Endothelial cell (in vitro differentiated cells): ENCODE measurements at regions not wholly inside any gene's neighbourhood (a gene's known extent, or its start where the extent isn't known, plus 50 kb on each side); places are given as distances from the start of the nearest gene placed in this dataset.
"Not testable (repeated sequence)": the region's sequence is repeated elsewhere in the genome, so short reads cannot be mapped to it uniquely, and the experiment has no call there.

Experiments
- DNase-seq: peaks from one replicate; pipeline ENCODE4 v3.0.0; 2021; ENCODE audit warnings: low spot score
- H3K27ac Mint-ChIP-seq: one replicate; pipeline ENCODE4 v1.8.0; 2021; ENCODE audit warnings: mixed read lengths, inconsistent platforms; ENCODE audit not compliant: unreplicated experiment
- H3K27me3 Mint-ChIP-seq: one replicate; pipeline ENCODE4 v1.8.0; 2021; ENCODE audit warnings: mild to moderate bottlenecking, moderate library complexity, mixed read lengths, inconsistent platforms; ENCODE audit not compliant: unreplicated experiment
- H3K36me3 Mint-ChIP-seq: one replicate; pipeline ENCODE4 v1.8.0; 2021; ENCODE audit warnings: mild to moderate bottlenecking, low read depth, mixed read lengths, inconsistent platforms; ENCODE audit not compliant: unreplicated experiment
- H3K4me1 Mint-ChIP-seq: one replicate; pipeline ENCODE4 v1.8.0; 2021; ENCODE audit warnings: mild to moderate bottlenecking, mixed read lengths, inconsistent platforms; ENCODE audit not compliant: unreplicated experiment
- H3K4me3 Mint-ChIP-seq: one replicate; pipeline ENCODE4 v1.8.0; 2021; ENCODE audit warnings: mild to moderate bottlenecking, mixed read lengths, inconsistent platforms; ENCODE audit not compliant: unreplicated experiment
- H3K9me3 Mint-ChIP-seq: one replicate; pipeline ENCODE4 v1.8.0; 2021; ENCODE audit warnings: mixed read lengths, inconsistent platforms; ENCODE audit not compliant: unreplicated experiment
- CTCF ChIP-seq: fragments of 200-600 bp; sonication (generic); IDR thresholded peaks from one replicate; pipeline ENCODE4 v1.5.0; 2021; ENCODE audit warnings: antibody characterized with exemption; ENCODE audit not compliant: unreplicated experiment

GRCh38 chr6:167558246-167559177 is 233.6 kb downstream of the TTLL2 start:
- Mint-ChIP-seq H3K27ac (no peak overlapping the region), H3K36me3 (peaks cover 4% of the 10 kb centered on the region), H3K27me3 (peaks cover 7% of the 10 kb centered on the region), H3K4me1 (peaks cover 14% of the 10 kb centered on the region), H3K9me3 (no peaks in the 10 kb centered on the region), H3K4me3 (no peak overlapping the region)
- no peak for TF ChIP-seq CTCF
- DNase-seq: no peak

- H3K4me3 Mint-ChIP-seq: no peak overlapping the region
- H3K27ac Mint-ChIP-seq: no peak overlapping the region
- no peak for TF ChIP-seq CTCF
- H3K27me3 Mint-ChIP-seq: peaks cover 5% of the 10 kb centered on the region
- no peaks in the 10 kb centered on the region for H3K9me3 Mint-ChIP-seq
- H3K36me3 Mint-ChIP-seq: no peaks in the 10 kb centered on the region
- DNase-seq: no peak
- H3K4me1 Mint-ChIP-seq: peaks cover 14% of the 10 kb centered on the region
These were observed 235.0 kb downstream of the TTLL2 start for GRCh38 chr6:167559675-167560479.

GRCh38 chr6:167560673-167561569 is 236.0 kb downstream of the TTLL2 start:
- no peak for DNase-seq
- Mint-ChIP-seq H3K4me1 (peaks cover 17% of the 10 kb centered on the region), H3K36me3 (no peaks in the 10 kb centered on the region), H3K4me3 (no peak overlapping the region), H3K27ac (peak overlapping the region; percentile 30), H3K9me3 (no peaks in the 10 kb centered on the region), H3K27me3 (peaks cover 5% of the 10 kb centered on the region)
- TF ChIP-seq CTCF: no peak

GRCh38 chr6:167562862-167563261 is 238.0 kb downstream of the TTLL2 start:
- not testable (repeated sequence) for DNase-seq, H3K9me3 Mint-ChIP-seq, H3K36me3 Mint-ChIP-seq

More at GRCh38 chr6:167562862-167563261, 238.0 kb downstream of the TTLL2 start:
- H3K4me3 Mint-ChIP-seq, H3K27ac Mint-ChIP-seq, H3K27me3 Mint-ChIP-seq: not testable (repeated sequence)
- H3K4me1 Mint-ChIP-seq: peaks cover 17% of the 10 kb centered on the region
